ENCODE measurements at regions not wholly inside any gene's neighbourhood (a gene's known extent, or its start where the extent isn't known, plus 50 kb on each side); places are given as distances from the start of the nearest gene placed in this dataset.

DNA sequence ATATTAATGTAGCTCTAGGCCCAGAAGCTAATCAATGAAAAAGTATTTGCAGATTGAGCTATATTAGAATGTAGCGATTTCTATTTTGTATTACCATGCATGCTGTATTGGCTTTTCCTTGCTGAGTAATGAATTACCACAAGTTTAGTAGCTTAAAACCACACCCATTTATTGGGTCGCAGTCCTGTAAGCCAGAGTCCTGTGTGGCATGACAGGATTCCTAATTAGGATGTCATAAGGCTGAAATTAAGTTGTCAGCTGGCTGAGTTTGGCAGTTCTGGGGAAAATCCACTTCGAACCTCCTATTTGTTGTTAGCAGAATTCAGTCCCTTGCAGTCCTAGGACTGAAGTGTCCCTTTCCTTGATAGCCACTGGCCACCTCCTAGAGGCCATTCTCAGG lies 50.3 kb upstream of the HHIP start:
- peaks cover 8% of the 10 kb centered on the region for H3K4me1 Mint-ChIP-seq (ENCODE audit: insufficient read depth, unreplicated experiment)
- H3K4me3 Mint-ChIP-seq (ENCODE audit: unreplicated experiment) = no peak overlapping the region
- no peak for DNase-seq (ENCODE audit: unreplicated experiment)
- H3K27me3 Mint-ChIP-seq (ENCODE audit: insufficient read depth, unreplicated experiment) = no peaks in the 10 kb centered on the region
- intact Hi-C loops (cut with micrococcal nuclease) = no loop called here
- no TSS peak for BruUV-seq (replicated peaks)
- ChIA-PET CTCF (interaction anchor here (0.7 kb wide), 1 partner anchor 45 kb away, joined by 4 read pairs; no protein-coding TSS in a partner anchor), POLR2A (no interaction called here)
- H3K9me3 Mint-ChIP-seq (ENCODE audit: unreplicated experiment) = no peaks in the 10 kb centered on the region
- H3K27ac Mint-ChIP-seq (ENCODE audit: low read depth, unreplicated experiment) = no peak overlapping the region
- no peak for TF ChIP-seq CTCF (IDR thresholded peaks at IDR 0.05; ENCODE audit: unreplicated experiment)
- H3K36me3 Mint-ChIP-seq (ENCODE audit: insufficient read depth, unreplicated experiment) = no peaks in the 10 kb centered on the region
